IMR-90 (cell line): ENCODE measurements at regions not wholly inside any gene's neighbourhood (a gene's known extent, or its start where the extent isn't known, plus 50 kb on each side); places are given as distances from the start of the nearest gene placed in this dataset.

ENCODE experiments used
- CTCF ChIP-seq: conservative IDR thresholded peaks from 2 replicates; pipeline ENCODE4 v1.5.1; 2012; ENCODE audit warnings: mild to moderate bottlenecking, low read depth, low read length, improper control_type of control experiment
- POLR2A ChIP-seq: IDR thresholded peaks from 2 replicates; pipeline ENCODE4 v1.6.1; 2012; ENCODE audit warnings: mild to moderate bottlenecking, low read depth, low read length

- TF ChIP-seq POLR2A (no peak), CTCF (no peak)
Observed at GRCh38 chr14:34122081-34122480, 171.2 kb upstream of the EGLN3 start.
